ENCODE measurements at regions not wholly inside any gene's neighbourhood (a gene's known extent, or its start where the extent isn't known, plus 50 kb on each side); places are given as distances from the start of the nearest gene placed in this dataset.
"Not testable (repeated sequence)": the region's sequence is repeated elsewhere in the genome, so short reads cannot be mapped to it uniquely, and the experiment has no call there.

DNA sequence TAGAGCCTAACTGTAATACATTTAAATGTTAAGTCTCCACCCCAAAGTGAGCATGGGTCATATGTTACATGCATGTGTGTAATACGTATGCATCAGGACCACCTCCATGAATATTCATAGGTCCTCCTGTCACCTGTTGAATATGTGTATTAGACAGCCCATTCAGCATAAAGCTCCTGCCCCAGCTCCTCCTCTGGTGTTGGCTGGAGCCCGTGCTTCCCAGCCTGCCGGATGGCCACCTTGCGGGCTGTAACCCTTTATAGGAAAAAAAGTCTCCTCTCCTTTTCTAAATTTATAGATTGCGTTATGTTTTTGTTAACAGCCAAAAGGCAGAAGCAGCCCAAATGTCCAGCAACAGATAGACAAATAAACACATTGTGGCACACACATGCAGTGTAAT lies 299.5 kb downstream of the MED10 start:
- no peak for DNase-seq (ENCODE audit: low read depth)
- H3K4me3 ChIP-seq (ENCODE audit: control insufficient read depth, low read depth, low read length), result no peak overlapping the region
- TF ChIP-seq, protein P1, sequence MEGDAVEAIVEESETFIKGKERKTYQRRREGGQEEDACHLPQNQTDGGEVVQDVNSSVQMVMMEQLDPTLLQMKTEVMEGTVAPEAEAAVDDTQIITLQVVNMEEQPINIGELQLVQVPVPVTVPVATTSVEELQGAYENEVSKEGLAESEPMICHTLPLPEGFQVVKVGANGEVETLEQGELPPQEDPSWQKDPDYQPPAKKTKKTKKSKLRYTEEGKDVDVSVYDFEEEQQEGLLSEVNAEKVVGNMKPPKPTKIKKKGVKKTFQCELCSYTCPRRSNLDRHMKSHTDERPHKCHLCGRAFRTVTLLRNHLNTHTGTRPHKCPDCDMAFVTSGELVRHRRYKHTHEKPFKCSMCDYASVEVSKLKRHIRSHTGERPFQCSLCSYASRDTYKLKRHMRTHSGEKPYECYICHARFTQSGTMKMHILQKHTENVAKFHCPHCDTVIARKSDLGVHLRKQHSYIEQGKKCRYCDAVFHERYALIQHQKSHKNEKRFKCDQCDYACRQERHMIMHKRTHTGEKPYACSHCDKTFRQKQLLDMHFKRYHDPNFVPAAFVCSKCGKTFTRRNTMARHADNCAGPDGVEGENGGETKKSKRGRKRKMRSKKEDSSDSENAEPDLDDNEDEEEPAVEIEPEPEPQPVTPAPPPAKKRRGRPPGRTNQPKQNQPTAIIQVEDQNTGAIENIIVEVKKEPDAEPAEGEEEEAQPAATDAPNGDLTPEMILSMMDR (IDR thresholded peaks at IDR 0.05; ENCODE audit: control insufficient read depth, insufficient read depth, low read depth, low read length, missing control alignments), result no peak

DNA sequence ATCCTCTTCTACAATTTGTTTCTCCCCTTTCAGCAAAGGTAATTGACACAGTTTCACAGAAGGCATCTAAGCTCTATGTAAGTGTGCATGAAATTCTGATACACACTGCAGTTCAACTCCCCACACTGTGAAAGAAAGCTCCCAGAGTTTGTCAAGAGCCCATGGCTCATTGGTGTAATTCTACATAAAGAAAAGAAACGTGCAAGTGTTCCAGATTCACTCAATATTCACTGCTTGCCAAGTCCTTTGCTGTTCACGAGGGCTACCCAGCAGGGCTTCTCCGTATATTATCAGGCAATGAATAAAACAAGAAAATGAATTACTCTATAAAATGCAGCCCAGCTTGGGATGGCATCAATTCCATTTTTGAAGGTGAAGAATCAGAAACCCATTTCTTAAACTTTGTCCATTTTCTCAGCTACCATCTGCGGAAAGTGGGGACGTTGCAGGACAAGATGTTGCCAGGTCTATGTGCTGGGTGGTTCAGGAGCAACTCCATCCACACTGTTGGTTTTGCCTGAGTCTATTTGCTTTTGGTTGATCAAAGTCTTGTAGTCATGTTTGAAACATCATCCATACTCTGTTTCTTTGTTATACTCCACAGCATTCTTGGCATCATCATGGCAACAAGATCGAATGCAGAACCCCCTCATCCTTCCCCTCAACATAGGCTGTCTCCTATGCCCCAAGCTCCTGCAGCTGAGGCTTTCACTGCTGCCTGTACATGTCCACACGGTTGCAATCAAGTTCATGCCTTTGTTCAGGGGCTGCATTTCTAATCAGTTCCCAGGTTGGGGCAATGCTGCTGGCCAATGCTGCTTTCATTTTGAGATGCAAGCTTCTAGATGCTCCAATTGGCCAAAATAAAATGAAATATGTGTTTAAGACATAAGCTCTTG lies 301.8 kb downstream of the MED10 start:
- no peak overlapping the region for H3K4me3 ChIP-seq (ENCODE audit: control insufficient read depth, low read depth, low read length)

DNA sequence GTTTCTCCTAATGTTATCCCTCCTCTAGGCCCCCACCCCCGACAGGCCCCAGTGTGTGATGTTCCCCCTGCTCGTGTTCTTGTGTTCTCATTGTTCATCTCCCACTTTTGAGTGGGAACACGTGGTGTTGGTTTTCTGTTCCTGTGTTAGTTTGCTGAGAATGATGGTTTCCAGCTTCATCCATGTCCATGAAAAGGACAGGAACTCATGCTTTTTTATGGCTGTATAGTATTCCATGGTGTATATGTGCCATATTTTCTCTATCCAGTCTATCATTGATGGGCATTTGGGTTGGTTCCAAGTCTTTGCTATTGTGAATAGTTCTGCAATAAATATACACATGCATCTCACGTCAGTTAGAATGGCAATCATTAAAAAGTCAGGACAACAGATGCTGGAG lies 305.9 kb downstream of the MED10 start:
- H3K4me3 ChIP-seq (ENCODE audit: control insufficient read depth, low read depth, low read length); DNase-seq (ENCODE audit: low read depth): not testable (repeated sequence)

More for the DNA sequence above, 301.8 kb downstream of the MED10 start:
- TF ChIP-seq, protein P1 (IDR thresholded peaks at IDR 0.05; ENCODE audit: control insufficient read depth, insufficient read depth, low read depth, low read length, missing control alignments), result no peak
- DNase-seq (ENCODE audit: low read depth), result no peak

DNA sequence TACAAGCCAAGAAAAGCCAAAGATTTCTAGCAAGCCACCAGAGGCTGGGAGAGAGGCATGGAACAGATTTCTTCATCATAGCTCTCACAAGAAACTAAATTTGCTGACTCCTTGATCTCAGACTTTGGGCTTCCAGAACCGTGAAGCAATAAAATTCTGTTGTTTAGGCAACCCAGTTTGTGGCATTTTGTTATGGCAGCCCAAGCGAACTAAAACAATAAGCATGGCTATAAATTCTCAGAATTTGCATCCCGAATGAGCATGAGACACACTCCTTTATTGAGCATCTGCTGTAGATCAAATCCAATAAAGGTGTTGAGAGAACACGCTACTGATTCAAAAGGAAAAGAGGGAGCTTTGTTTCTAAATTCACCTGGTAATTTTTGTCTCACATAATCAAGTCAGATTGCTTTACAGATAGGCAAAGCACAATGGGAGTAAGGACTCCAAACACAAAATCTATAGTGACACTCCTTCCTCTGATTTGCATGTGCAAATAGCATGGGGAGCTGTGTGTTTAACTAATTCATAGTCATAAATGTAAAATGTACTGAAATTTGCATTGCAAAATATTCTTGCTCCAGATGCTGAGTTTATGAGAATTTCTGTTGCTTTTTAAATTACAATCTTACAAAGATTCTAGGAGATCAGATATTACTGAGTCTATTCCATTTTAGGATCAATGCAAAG lies 308.7 kb downstream of the MED10 start:
- no peak for DNase-seq (ENCODE audit: low read depth)
- TF ChIP-seq, protein P1 (IDR thresholded peaks at IDR 0.05; ENCODE audit: control insufficient read depth, insufficient read depth, low read depth, low read length, missing control alignments), result no peak

DNA sequence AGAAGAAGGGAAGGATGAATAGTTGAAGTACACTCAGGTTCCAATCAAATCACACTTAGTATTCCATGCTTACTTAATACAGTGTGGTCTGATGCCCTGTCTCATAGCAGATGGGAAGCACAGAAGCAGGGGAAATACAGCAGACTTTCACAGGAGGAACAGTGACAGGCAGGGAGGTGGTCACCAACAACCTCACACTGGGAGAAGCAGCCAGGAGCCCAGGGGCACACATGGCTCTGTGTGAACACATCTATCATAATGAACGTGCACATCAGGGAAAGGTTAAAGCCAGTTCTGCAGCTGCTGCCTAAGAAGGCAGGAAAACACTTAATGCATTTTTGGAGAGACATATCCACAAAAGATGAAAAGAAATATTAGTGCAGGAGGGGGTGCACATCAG lies 312.3 kb downstream of the MED10 start:
- TF ChIP-seq, protein P1 (IDR thresholded peaks at IDR 0.05; ENCODE audit: control insufficient read depth, insufficient read depth, low read depth, low read length, missing control alignments), result no peak
- no peak for DNase-seq (ENCODE audit: low read depth)
- H3K4me3 ChIP-seq (ENCODE audit: control insufficient read depth, low read depth, low read length), result no peak overlapping the region

More for the DNA sequence above, 308.7 kb downstream of the MED10 start:
- H3K4me3 ChIP-seq (ENCODE audit: control insufficient read depth, low read depth, low read length), result no peak overlapping the region

DNA sequence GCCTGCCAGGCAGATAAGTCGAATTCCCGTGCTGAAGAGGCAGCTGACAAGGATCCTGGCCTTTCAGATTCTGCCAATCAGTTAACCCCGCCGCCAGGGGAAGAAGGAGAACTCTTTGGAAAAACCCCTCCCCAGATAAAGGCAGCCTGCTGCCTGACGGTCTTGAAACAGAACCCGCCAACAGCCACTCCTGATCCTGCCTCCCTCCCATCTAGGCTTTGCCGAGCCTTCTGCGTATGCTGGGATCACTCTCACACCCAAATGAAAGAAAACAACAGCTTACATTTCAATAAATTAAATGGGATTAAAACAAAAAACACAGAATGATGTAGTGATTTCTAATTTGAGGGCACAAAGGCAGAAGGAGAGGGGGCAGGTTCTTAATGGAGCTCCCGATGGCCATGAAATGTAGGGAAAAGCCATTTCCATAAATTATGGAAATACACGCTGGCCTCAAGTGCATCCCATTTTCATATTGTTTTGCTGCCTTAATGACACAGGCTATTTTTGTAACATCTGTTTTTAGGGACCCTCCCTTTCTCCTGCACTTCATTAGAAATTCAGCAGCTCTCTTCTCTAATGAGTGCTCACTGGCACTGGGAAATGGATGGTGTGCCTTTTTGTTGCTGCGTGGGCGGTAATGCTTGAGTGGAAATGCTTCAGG lies 319.1 kb downstream of the MED10 start:
- TF ChIP-seq, protein P1 (IDR thresholded peaks at IDR 0.05; ENCODE audit: control insufficient read depth, insufficient read depth, low read depth, low read length, missing control alignments), result no peak
- no peak for DNase-seq (ENCODE audit: low read depth)
- H3K4me3 ChIP-seq (ENCODE audit: control insufficient read depth, low read depth, low read length), result no peak overlapping the region

Data from AG09309 (cell line).